ENCODE measurements at regions not wholly inside any gene's neighbourhood (a gene's known extent, or its start where the extent isn't known, plus 50 kb on each side); places are given as distances from the start of the nearest gene placed in this dataset.
"Not testable (repeated sequence)": the region's sequence is repeated elsewhere in the genome, so short reads cannot be mapped to it uniquely, and the experiment has no call there.

DNA sequence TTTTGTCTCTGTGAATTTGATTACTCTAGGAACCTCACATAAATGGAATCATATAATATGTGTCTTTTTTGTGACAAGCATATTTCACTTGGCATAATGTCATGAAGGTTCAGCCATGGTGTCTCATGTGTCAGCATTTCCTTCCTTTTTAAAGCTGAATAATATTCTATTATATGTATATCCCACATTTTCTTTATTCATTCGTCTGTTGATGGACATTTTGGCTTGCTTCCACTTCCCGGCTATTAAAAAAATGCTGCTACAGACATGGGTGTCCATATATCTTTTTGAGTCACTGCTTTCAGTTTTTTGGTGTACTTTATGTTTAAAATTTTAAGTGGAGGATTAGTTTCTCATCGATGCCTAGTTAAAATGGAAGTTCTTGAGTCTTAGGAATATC, 59.8 kb upstream of the C5orf63 start:
- no peak for DNase-seq

DNA sequence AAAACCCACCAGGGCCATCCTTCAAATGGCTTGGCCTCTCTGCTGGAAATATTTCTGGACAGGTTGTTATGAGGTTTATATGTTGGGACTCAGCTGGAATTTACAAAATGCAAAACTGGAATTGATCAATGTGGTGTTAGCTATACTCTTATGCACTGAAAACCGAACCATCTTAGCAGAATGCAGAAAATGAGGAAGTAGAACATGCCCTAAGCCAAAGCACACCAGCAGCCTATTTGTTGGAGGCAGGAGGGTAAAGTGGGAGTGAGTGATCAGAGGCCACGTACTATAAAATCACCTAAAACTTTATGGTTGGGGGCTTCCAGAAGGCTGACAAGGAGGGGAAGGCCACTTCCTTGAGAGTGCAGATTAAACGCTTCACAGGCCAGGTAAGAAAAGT, 63.6 kb upstream of the C5orf63 start:
- no peak for DNase-seq

DNA sequence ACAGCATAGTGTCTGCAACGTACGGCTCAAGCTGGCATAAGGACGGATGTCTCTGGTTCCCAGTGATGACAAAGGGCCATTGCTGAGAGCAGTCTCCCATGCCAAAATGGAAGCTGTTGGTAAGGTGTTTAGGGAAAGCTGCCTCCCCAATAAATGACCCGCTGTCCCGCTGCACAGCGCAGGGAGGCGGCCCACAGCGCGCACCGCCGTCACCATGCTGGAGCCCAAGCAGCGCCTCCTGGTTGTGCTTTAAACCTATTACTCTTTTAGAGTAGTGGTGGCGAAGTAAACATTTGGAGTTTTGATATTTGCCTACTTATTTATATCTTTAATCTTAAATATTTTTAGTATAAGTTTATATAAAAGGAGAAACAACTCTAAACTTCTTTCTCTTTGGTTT, 70.4 kb upstream of the C5orf63 start:
- no peak for DNase-seq

DNA sequence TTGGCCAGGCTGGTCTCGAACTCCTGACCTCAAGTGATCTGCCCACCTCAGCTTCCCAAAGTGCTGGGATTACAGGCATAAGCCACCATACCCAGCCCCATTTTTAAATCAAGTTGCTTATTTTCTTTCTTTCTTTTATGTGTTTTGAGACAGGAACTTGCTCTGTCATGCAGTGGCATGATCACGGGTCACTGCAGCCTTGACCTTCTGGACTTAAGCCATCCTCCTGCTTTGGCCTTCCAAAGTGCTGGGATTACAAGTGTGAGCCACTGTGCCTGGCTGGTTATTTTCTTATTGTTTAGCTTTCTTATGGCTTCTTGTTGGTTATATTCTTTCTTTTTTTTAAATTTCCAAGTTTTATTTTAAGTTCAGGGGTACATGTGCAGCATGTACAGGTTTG, 79.7 kb upstream of the C5orf63 start:
- no peak for DNase-seq

DNA sequence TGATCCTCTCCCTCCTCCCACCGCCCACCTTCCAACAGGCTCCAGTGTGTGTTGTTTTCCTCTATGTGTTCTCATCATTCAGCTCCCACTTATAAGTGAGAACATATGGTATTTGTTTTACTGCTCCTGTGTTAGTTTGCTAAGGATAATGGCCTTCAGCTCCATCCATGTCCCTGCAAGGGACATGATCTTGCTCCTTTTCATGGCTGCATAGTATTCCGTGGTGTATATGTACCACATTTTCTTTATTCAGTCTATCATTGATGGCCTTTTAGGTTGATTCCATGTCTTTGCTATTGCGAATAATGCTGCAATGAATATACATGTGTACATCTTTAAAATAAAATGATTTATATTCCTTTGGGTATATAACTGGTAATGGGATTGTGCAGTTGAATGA, 80.2 kb upstream of the C5orf63 start:
- no peak for DNase-seq

DNA sequence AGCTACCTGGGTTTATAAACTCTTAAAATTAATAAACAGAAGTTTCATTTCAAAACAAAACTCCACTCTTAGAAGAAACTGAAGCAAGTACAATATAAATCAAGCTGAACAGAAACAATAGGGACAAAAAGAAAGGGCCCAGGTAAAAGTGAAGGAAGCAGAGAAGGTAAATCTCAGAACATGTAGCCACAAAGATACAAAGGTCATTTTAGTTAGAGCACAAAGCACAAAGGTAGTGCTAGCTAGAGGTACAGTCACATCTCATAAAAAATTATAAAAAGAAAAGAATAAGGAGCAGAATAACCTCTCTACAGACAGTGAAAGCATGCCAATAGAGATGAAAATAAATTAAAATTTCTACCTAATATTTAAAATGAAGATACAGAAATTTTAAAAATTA, 90.4 kb upstream of the C5orf63 start:
- DNase-seq = no peak

DNA sequence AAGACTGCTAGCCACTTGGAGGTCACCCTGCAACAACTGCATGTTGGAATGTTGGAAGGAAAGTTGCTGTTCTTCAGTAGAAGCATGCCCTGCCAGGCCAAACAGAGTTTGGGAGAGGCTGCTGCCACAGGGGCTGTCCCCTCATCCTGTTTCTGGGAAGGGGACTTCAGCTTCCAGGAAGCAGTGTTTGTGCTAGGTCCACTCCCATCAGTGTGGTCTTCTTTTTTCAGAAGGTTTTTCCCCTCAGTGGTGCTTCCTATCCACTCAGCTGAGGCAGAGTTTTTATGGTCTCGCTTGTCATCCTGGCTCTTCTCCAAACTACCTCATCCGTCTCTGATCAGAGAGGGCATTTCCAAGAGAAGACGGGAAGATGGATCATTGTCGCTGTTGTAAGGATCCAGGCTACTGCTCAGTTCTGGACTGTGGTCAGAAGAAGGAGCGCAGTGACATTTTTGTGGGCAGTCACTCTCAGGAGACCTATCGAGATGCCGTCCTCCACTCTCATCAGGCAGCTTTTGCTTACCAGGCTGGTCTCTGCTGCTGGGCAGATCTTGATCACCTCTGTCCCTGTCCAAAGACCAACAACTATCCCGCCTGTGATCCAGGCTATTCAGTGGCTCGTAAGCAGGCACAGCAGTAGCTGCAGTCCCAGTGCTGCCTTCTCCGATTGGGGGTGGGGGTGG, 97.8 kb upstream of the C5orf63 start:
- DNase-seq = no peak

DNA sequence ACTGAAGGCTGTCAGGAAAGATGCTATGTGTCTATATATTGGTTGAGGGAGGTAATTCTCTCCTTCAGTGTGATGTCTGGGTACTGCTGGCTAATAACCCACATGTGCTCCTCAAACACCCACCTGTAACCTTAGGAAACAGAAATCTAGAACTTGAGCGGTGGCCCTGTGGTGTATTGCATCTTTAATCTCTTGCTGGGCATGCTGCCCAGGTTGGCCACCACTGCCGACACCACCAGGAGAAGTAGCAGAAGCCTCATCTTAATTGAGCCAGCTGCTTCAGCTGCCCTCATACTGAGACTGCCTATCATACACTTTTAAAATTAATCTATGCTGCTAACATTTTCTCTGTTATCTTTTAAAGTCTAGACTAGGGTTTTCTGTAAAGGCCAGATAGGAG, 103.5 kb upstream of the C5orf63 start:
- DNase-seq = no peak

DNA sequence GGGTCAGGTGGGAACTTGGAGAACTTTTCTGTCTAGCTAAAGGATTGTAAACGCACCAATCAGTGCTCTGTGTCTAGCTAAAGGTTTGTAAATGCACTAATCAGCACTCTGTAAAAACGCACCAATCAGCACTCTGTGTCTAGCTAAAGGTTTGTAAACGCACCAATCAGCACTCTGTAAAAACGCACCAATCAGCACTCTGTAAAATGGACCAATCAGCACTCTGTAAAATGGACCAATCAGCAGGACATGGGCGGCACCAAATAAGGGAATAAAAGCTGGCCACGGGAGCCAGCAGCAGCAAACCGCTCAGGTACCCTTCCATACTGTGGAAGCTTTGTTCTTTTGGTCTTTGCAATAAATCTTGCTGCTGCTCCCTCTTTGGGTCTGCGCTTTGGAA, 108.0 kb upstream of the MEGF10 start:
- not testable (repeated sequence) for DNase-seq

DNA sequence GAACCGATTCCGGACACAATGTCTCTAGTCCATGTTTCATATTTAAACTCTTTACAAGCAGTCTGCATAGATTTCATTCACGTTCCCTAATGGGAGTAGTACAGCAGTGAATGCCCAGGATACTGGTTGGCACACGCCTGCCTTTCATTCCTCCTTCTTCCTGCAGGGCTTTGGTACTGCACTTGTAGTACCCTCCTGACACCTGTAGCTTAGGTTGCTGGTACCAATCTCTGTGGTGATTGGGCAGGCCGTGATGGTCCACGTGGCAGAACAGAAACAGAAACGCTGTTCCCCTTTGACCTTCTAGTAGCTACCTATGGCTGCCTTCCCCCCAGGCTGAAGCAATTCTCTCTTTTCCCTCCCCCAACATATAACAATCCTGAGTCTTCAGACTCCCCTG, 107.3 kb upstream of the MEGF10 start:
- no peak for DNase-seq

DNA sequence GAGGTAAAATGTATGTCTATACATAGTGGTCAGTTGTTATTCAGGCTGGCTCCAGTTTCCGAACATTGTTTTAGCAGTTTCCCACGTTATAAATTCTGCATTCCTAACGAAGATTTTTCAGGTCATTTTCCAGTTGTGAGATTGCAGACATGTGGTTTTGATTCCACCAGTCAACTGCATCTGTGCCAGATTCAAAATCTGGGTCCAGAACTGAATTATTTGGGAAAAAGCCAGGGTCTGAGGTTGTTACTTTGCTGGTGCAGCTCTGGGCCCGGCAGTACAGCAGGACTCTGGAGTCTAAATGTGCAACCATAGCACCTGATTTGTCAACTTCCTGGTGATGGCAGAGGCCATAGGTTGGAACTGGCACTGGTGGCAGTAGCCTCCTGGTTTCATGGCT, 105.7 kb upstream of the MEGF10 start:
- no peak for DNase-seq

DNA sequence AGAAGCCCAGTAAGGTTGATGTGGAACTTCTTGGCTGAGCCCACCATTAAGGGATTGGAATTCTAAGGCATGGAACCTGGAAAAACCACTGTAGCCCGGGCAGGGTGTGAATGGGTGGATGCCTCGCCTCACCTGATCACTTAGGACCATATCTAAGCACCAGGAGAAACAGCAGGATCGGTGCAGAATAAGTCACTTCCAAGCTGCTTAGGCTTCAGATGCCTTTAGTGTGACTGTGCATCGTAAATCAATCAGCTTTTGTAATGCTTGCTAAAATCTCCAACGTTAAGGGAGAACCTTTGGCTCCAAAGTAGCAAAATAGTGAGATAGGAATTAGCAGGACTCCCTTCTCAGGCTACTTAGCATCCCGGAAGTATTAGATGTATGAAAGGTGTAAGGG, 103.9 kb upstream of the MEGF10 start:
- DNase-seq = no peak

DNA sequence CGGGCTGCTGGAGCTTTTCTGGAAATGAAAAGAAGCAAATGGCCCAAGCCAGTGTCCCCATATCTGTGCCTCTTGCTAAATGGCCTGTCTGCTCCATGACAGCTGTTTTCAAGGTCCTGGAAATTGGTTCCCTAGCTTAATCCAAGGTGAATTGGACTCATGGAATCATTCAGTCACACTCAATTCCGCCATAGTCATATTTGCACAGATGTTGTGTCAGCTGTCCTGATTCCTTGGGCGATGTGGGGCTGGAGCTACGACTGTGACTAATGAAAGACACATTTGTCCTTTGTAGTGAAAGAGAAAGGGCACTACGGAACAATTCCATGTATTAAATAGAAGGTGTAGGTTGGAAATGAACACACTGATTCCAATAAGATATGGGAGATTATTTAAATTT, 102.9 kb upstream of the MEGF10 start:
- DNase-seq = no peak

DNA sequence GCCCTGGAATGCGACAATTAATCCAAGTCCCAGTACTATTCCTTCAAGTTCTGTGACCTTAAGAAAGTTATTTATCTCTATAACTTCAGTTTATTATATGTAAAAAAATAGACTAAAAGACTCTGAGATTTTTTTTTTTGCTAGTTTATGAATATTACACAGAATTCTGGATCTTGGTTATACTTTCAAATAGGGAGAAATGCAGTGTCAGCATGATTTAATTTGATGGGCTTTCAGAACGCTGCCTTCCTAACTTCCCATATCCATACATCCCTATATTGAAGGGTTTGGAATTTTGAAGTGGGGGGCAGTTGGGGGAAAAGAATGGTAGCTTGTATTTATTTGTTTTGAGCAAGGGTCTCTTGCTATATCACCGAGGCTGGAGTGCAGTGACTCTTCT, 98.4 kb upstream of the MEGF10 start:
- DNase-seq = no peak

DNA sequence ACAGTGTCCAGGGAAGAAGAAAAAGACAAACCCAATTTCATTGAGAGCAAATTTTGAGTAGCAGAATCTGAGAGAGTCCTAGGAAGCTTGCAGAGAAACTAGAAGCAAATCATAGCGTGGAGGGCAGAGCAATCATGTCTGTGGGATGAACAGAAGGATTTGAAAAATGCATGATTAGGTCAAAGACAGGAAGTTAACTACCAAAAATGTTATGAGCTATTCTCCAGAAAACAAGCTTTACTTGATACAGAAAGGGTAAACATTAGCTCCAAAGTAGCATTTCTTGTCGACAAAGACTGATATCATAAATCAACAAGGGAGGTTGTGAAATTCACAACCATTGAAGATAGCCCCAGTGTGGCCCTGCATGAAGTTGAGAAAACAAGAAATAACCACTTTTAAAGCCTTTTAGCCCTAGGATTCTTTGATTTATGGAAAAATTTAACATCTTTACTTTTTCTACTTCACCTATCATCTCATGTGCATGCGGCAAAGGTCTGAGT, 97.7 kb upstream of the MEGF10 start:
- no peak for DNase-seq

DNA sequence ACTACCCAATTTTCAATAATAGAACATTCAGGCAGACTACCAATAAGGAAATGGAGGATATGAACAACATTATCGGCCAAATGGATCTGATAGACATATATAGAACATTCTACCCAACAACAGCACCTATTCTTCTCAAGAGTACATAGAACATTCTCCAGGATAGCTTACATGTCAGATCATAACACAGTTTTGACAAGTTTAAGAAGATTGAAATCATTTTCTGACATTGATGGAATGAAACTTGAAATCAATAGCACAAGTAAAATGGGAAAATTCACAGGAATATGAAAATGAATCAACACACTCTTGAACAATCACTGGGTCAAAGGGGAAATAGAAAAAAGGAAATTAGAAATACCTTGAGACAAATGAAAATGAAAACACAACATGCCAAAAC, 94.6 kb upstream of the MEGF10 start:
- DNase-seq = no peak

DNA sequence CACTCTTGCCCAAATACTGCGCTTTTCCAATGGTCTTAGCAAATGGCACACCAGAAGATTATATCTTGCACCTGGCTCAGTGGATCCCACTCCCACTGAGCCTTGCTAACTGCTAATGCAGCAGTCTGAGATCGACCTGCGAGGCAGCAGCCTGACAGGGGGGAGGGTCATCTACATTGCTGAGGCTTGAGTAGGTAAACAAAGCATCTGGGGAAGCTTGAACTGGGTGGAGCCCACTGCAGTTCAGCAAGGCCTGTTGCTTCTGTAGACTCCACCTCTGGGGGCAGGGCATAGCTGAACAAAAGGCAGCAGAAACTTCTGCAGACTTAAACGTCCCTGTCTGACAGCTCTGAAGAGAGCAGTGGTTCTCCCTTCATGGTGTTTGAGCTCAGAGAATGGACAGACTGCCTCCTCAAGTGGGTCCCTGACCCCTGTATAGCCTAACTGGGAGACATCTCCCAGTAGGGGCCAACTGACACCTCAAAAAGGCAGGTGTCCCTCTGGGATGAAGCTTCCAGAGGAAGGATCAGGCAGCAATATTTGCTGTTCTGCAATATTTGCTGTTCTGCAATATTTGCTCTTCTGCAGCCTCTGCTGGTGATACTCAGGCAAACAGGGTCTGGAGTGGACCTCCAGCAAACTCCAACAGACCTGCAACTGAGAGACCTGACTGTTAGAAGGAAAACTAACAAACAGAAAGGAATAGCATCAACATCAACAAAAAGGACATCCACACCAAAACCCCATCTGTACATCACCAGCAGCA, 93.0 kb upstream of the MEGF10 start:
- not testable (repeated sequence) for DNase-seq

DNA sequence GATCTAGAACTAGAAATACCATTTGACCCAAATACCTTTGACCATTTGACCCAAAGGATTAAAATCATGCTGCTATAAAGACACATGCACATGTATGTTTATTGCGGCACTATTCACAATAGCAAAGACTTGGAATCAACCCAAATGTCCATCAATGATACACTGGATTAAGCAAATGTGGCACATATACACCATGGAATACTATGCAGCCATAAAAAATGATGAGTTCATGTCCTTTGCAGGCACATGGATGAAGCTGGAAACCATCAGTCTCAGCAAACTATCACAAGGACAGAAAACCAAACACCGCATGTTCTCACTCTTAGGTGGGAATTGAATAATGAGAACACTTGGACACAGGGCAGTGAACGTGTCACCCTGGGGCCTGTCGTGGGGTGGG, 87.9 kb upstream of the MEGF10 start:
- not testable (repeated sequence) for DNase-seq

DNA sequence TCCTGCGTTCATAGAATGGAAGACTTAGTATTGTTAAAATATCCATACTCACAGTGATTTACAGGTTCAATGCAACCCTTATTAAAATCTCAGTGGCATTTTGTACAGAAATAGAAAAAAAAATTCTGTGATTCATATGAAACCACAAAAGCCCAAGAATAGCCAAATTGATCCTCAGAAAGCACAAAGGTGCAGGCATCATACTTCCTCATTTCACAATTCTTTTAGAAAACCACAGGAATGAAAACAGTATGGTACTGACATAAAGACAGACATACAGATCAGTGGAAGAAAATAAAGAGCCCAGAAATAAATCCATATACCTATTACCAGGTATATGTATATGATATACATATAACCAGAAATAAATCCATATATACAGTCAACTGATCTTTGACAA, 86.8 kb upstream of the MEGF10 start:
- no peak for DNase-seq

DNA sequence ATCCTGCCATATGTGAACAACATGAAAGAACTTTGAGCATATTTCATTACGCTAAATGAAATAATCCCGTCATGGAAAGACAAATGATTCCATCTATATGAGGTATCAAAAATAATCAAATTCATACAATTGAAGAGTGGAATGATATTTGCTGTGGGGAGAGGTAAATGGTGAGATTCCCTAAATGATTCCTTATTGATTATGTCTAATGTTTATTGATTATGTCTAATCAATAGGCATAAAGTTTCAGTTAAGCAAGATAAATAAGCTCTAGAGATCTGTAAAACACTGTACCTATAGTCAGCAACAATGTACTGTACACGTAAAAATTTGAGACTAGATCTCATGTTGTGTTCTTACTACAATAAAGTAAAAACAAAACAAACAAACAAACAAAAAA, 85.4 kb upstream of the MEGF10 start:
- no peak for DNase-seq

DNA sequence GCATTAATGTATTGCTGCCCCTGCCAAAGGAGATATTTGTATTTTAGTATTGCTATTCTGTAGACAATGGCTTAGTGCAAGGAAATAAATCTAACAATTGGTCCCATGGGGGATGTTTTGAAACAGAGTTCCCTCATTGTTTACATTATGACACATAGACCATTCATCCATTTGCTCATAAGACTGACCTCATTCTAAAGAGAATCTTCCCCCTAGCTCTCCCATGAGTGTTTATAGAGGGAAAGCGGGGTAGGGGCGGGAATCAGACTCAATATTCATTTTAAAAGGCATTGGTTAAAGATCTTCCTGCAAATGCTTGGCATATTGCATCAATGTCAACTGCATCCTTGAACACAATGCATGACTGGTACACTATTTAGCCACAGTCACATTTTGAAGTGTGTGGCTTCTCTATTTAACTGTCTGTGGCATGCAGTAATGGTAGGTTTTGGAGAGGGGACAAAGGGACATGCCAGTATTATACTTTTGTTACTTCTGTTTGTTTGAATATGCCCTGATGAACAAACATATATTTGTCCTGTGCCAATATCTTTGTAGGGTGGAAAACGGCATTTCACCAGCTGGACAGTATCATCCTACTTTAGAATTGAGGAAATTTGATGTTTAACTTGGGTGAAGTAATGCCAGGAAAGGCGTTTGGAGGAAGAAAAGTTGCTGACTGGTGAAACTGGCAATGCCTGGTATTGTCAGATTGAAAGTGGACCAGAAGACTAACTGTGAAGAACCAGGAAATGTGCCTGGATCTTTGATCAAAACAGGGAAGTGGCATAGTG, 84.1 kb upstream of the MEGF10 start:
- DNase-seq = no peak

DNA sequence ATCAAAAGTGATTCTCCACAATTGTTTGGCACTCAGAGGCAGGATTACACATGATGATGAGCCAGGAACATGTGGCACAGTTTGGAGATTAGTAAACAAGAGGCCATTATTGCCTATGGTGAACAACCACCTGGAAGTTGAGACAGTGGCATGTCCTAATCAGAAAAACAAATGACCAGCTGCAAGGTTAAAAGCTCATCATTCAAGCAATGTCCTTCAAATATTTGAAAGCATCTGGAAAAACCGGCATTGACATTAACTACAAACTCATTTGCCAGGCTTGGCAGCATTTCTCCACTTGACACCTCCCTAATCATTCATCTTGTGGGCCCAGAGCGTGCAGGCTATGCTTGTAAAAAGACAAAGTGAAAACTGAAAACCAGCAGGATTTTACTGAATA, 80.6 kb upstream of the MEGF10 start:
- DNase-seq = no peak

DNA sequence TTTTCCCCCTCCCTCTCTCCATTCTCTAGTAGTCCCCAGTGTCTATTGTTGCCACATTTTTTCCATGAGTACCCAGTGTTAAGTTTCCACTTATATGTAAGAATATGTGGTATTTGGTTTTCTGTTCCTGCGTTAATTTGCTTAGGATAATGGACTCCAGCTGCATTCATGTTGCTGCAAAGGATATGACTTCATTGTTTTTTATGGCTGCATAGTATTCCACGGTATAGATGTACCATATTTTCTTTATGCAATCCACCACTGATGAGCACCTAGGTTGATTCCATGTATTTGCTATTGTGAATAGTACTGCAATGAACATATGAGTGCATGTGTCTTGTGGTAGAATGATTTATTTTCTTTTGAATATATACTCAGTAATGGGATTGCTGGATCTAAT, 77.4 kb upstream of the MEGF10 start:
- DNase-seq = no peak

DNA sequence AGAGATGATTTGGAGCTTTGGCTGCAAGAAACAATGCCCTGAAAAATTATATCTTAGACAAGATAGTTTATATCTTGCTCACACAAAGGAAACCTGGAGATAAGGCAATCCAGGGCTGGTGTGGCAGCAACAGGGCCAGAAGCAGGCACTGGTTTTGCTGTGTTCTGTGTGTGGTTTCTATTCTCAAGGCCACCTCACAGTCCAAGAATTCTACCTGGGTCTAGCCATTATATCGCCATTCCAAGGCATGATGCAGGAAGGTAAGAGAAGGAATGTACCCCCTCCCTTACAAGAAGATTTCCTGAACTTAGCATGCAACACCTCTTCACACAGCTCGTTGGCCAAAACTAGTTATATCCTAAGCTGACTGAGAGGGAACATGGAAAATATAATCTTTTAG, 74.5 kb upstream of the MEGF10 start:
- no peak for DNase-seq

All from activated CD4-positive, alpha-beta T cell treated with anti-CD3 and anti-CD28 coated beads for 1 hour (primary cell).